ENCODE measurements at regions not wholly inside any gene's neighbourhood (a gene's known extent, or its start where the extent isn't known, plus 50 kb on each side); places are given as distances from the start of the nearest gene placed in this dataset.

DNA sequence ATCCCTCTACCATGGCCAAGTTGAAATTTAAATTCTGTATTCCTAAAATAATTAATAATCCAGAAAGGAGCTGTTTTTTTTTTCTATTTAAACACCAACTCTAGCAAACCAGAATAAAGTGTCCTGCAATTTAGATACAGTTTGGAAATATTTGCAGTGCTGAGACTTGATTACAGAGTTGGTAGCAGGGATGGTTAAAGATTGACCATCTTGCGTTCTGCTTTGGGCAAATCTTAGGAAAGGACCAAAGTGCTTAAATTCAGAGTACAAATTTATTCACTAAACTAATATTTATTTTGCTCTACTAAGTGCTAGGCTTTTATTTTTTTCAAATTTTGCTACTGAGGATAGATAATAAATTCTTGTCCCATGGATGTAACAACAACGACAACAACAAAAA is 180.2 kb upstream of the AADAT start:
- no peak for TF ChIP-seq POLR2A (IDR thresholded peaks at IDR 0.05)
- TF ChIP-seq, protein P1, sequence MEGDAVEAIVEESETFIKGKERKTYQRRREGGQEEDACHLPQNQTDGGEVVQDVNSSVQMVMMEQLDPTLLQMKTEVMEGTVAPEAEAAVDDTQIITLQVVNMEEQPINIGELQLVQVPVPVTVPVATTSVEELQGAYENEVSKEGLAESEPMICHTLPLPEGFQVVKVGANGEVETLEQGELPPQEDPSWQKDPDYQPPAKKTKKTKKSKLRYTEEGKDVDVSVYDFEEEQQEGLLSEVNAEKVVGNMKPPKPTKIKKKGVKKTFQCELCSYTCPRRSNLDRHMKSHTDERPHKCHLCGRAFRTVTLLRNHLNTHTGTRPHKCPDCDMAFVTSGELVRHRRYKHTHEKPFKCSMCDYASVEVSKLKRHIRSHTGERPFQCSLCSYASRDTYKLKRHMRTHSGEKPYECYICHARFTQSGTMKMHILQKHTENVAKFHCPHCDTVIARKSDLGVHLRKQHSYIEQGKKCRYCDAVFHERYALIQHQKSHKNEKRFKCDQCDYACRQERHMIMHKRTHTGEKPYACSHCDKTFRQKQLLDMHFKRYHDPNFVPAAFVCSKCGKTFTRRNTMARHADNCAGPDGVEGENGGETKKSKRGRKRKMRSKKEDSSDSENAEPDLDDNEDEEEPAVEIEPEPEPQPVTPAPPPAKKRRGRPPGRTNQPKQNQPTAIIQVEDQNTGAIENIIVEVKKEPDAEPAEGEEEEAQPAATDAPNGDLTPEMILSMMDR (IDR thresholded peaks at IDR 0.05 in 4 of 5, conservative IDR thresholded peaks at IDR 0.05 in 1 of 5), result no peak

Measured in gastrocnemius medialis (tissue), 4 donors.